IMR-90 (cell line): ENCODE measurements at regions not wholly inside any gene's neighbourhood (a gene's known extent, or its start where the extent isn't known, plus 50 kb on each side); places are given as distances from the start of the nearest gene placed in this dataset.

ENCODE experiments used
- ATAC-seq: fragments of 200-7000 bp; cut with Tn5 transposase; 2 replicates; pipeline ENCODE4 v1.9.1; 2020; ENCODE audit warnings: low read depth, mild to moderate bottlenecking, moderate library complexity
- BruUV-seq: library from RNA; stranded (reverse); fragments of 400-500 nt; replicated peaks from 2 replicates; lab custom pipeline; 2021; lab: Mats Ljungman, UMichigan
- CTCF ChIA-PET: fragments of 300-600 bp; formaldehyde crosslinking; extraction: SDS; loops from one replicate; lab custom pipeline; 2021; ENCODE audit warnings: antibody characterized with exemption; lab: Yijun Ruan, JAX
- POLR2A ChIA-PET: fragments of 300-600 bp; sonication (Branson Sonifier 250); formaldehyde crosslinking; loops from one replicate; lab custom pipeline; 2022; ENCODE audit warnings: antibody characterized with exemption; ENCODE audit not compliant: unreplicated experiment; lab: Charles Lee
- DNase-seq: peaks from one replicate; pipeline ENCODE4 v3.0.0; 2013
- H2AFZ ChIP-seq: replicated peaks from 2 replicates; pipeline ENCODE3; 2013; ENCODE audit warnings: low read length, mild to moderate bottlenecking; ENCODE audit not compliant: poor library complexity
- H2AK5ac ChIP-seq: 2 replicates; pipeline ENCODE4 v1.6.1; 2013; ENCODE audit warnings: low read depth, low read length, inconsistent platforms
- H2AK9ac ChIP-seq: replicated peaks from 2 replicates; pipeline ENCODE3; 2013; ENCODE audit warnings: mild to moderate bottlenecking, low read depth, low read length, moderate library complexity; ENCODE audit not compliant: poor library complexity
- H2BK120ac ChIP-seq: 2 replicates; pipeline ENCODE4 v1.6.1; 2013; ENCODE audit warnings: low read depth, low read length, inconsistent platforms
- H2BK15ac ChIP-seq: 3 replicates; pipeline ENCODE4 v1.6.1; 2013; ENCODE audit warnings: low read depth, low read length, inconsistent platforms
- H2BK20ac ChIP-seq: 2 replicates; pipeline ENCODE4 v1.6.1; 2013; ENCODE audit warnings: low read depth, mild to moderate bottlenecking, inconsistent platforms, low read length, moderate library complexity
- H2BK5ac ChIP-seq: 2 replicates; pipeline ENCODE4 v1.6.1; 2013; ENCODE audit warnings: mild to moderate bottlenecking, low read depth, low read length, inconsistent platforms; ENCODE audit not compliant: poor library complexity, severe bottlenecking
- H3K14ac ChIP-seq: replicated peaks from 2 replicates; pipeline ENCODE4 v1.6.1; 2013; ENCODE audit warnings: low read depth, low read length, inconsistent platforms
- H3K18ac ChIP-seq: 2 replicates; pipeline ENCODE4 v1.6.1; 2013; ENCODE audit warnings: low read depth, low read length, control low read depth
- H3K23ac ChIP-seq: 2 replicates; pipeline ENCODE4 v1.6.1; 2013; ENCODE audit warnings: low read depth, low read length, inconsistent platforms
- H3K27ac ChIP-seq: 2 replicates; pipeline ENCODE4 v1.5.1; 2013; ENCODE audit warnings: mild to moderate bottlenecking, control low read depth, low read length; ENCODE audit not compliant: insufficient read depth
- H3K27me3 ChIP-seq: 2 replicates; pipeline ENCODE4 v1.6.1; 2013; ENCODE audit warnings: low read length; ENCODE audit not compliant: control insufficient read depth, insufficient read depth
- H3K36me3 ChIP-seq: 2 replicates; pipeline ENCODE4 v1.6.1; 2013; ENCODE audit warnings: low read length, mixed read lengths; ENCODE audit not compliant: control insufficient read depth, insufficient read depth
- H3K4ac ChIP-seq: 2 replicates; pipeline ENCODE4 v1.6.1; 2013; ENCODE audit warnings: low read depth, low read length, inconsistent platforms
- H3K4me1 ChIP-seq: 2 replicates; pipeline ENCODE4 v1.6.1; 2013; ENCODE audit warnings: low read length, mixed read lengths; ENCODE audit not compliant: control insufficient read depth, insufficient read depth
- H3K4me2 ChIP-seq: 2 replicates; pipeline ENCODE4 v1.6.1; 2013; ENCODE audit warnings: low read depth, mild to moderate bottlenecking, control low read depth, low read length, moderate library complexity
- H3K4me3 ChIP-seq: 2 replicates; pipeline ENCODE4 v1.5.1; 2013; ENCODE audit warnings: low read depth, mild to moderate bottlenecking, control low read depth, low read length, moderate library complexity; ENCODE audit not compliant: insufficient read depth
- H3K56ac ChIP-seq: 2 replicates; pipeline ENCODE4 v1.6.1; 2013; ENCODE audit warnings: low read length, inconsistent platforms; ENCODE audit not compliant: insufficient read depth; ENCODE audit errors: extremely low read depth
- H3K79me1 ChIP-seq, 2 experiments: 2 replicates each; pipeline ENCODE4 v1.6.1; 2013; ENCODE audit warnings: low read length in 2 of 2, inconsistent platforms in 1 of 2, low read depth in 1 of 2
- H3K9ac ChIP-seq: 2 replicates; pipeline ENCODE4 v1.6.1; 2013; ENCODE audit warnings: low read depth, low read length, control low read depth
- H3K9me1 ChIP-seq: 2 replicates; pipeline ENCODE4 v1.6.1; 2013; ENCODE audit warnings: low read length, inconsistent platforms; ENCODE audit not compliant: insufficient read depth
- H3K9me3 ChIP-seq: 2 replicates; pipeline ENCODE4 v1.6.1; 2013; ENCODE audit warnings: low read length; ENCODE audit not compliant: control insufficient read depth, insufficient read depth
- H4K20me1 ChIP-seq: 2 replicates; pipeline ENCODE4 v1.6.1; 2013; ENCODE audit warnings: low read length, inconsistent platforms; ENCODE audit not compliant: insufficient read depth
- H4K5ac ChIP-seq: 2 replicates; pipeline ENCODE4 v1.6.1; 2013; ENCODE audit warnings: mild to moderate bottlenecking, low read depth, low read length, control low read depth
- H4K8ac ChIP-seq, 2 experiments: 2 replicates each; pipeline ENCODE4 v1.6.1; 2013; ENCODE audit warnings: low read depth in 2 of 2, low read length in 2 of 2, control low read depth in 1 of 2, inconsistent platforms in 1 of 2
- H4K91ac ChIP-seq: 2 replicates; pipeline ENCODE4 v1.6.1; 2013; ENCODE audit warnings: low read depth, low read length, inconsistent platforms; ENCODE audit not compliant: insufficient read depth
- BHLHE40 ChIP-seq: fragments of 150-350 bp; IDR thresholded peaks from 2 replicates; pipeline ENCODE4 v1.6.1; 2016; ENCODE audit warnings: mild to moderate bottlenecking, low read depth, low read length
- CEBPB ChIP-seq: IDR thresholded peaks from 2 replicates; pipeline ENCODE4 v1.6.1; 2012; ENCODE audit warnings: low read depth, low read length, improper control_type of control experiment
- CHD1 ChIP-seq: IDR thresholded peaks from 2 replicates; pipeline ENCODE4 v1.6.1; 2012; ENCODE audit warnings: low read depth, low read length, improper control_type of control experiment
- CTCF ChIP-seq: conservative IDR thresholded peaks from 2 replicates; pipeline ENCODE4 v1.5.1; 2012; ENCODE audit warnings: mild to moderate bottlenecking, low read depth, low read length, improper control_type of control experiment
- ELK1 ChIP-seq: fragments of 150-350 bp; IDR thresholded peaks from 2 replicates; pipeline ENCODE4 v1.6.1; 2016; ENCODE audit warnings: low read depth, mild to moderate bottlenecking, low read length, moderate library complexity, borderline replicate concordance
- FOS ChIP-seq: fragments of 150-350 bp; IDR thresholded peaks from 2 replicates; pipeline ENCODE4 v1.6.1; 2016; ENCODE audit warnings: low read depth, low read length
- MAFK ChIP-seq: IDR thresholded peaks from 2 replicates; pipeline ENCODE4 v1.6.1; 2012; ENCODE audit warnings: low read depth, low read length, improper control_type of control experiment
- MAZ ChIP-seq: IDR thresholded peaks from 2 replicates; pipeline ENCODE4 v1.6.1; 2012; ENCODE audit warnings: low read depth, mild to moderate bottlenecking, low read length, improper control_type of control experiment, moderate library complexity, borderline replicate concordance
- POLR2A ChIP-seq: IDR thresholded peaks from 2 replicates; pipeline ENCODE4 v1.6.1; 2012; ENCODE audit warnings: mild to moderate bottlenecking, low read depth, low read length
- RAD21 ChIP-seq: IDR thresholded peaks from 2 replicates; pipeline ENCODE4 v1.6.1; 2012; ENCODE audit warnings: low read length, improper control_type of control experiment
- RCOR1 ChIP-seq: IDR thresholded peaks from 2 replicates; pipeline ENCODE4 v1.6.1; 2012; ENCODE audit warnings: mild to moderate bottlenecking, low read length, improper control_type of control experiment; ENCODE audit not compliant: insufficient replicate concordance
- RFX5 ChIP-seq: IDR thresholded peaks from 2 replicates; pipeline ENCODE4 v1.8.0; 2012; ENCODE audit warnings: low read depth, mild to moderate bottlenecking, low read length, moderate library complexity
- SMC3 ChIP-seq: fragments of 150-350 bp; IDR thresholded peaks from 2 replicates; pipeline ENCODE4 v1.6.1; 2016; ENCODE audit warnings: low read depth, mild to moderate bottlenecking, antibody characterized with exemption, low read length, moderate library complexity
- WGBS, 2 experiments: methylation state at CpG; one replicate each; pipeline versions ENCODE4 v1.1.5 to v1.1.7; 2013; ENCODE audit warnings: missing lambda C conversion rate in 2 of 2; ENCODE audit not compliant: insufficient read length in 1 of 2; ENCODE audit errors: extremely low coverage in 2 of 2; 5-methylcytosine and 5-hydroxymethylcytosine counted together
- dilution Hi-C: fragments of 300-500 bp; cut with HindIII; formaldehyde crosslinking; loops from one replicate; pipeline ENCODE4 v1.14.3; 2018; ENCODE audit warnings: low sequenced_read_pairs; ENCODE audit not compliant: unreplicated experiment
- in situ Hi-C: fragments of 300-500 bp; cut with MboI; formaldehyde crosslinking; loops from 3 replicates; pipeline ENCODE4 v1.14.3; 2019; ENCODE audit warnings: low sequenced_read_pairs, inconsistent platforms, mixed read lengths
- intact Hi-C: fragments of 100-400 bp; cut with micrococcal nuclease; formaldehyde crosslinking; loops from 2 replicates; pipeline ENCODE4 v1.10.0; 2022

- H3K4me2 ChIP-seq: no peak overlapping the region
- BruUV-seq: no TSS peak
- H2BK20ac ChIP-seq: no peak overlapping the region
- no peak for TF ChIP-seq MAZ
- TF ChIP-seq FOS: no peak
- TF ChIP-seq CEBPB: no peak
- no peak for TF ChIP-seq SMC3
- no peak for TF ChIP-seq MAFK
- no peak for TF ChIP-seq POLR2A
- TF ChIP-seq BHLHE40: no peak
- TF ChIP-seq RCOR1: no peak
- TF ChIP-seq RFX5: no peak
- no peak for TF ChIP-seq ELK1
- TF ChIP-seq RAD21: no peak
- no peak for TF ChIP-seq CHD1
- no peak for TF ChIP-seq CTCF
- DNase-seq: no peak
- ChIA-PET POLR2A (no interaction called here), CTCF (no interaction called here)
- no peaks in the 10 kb centered on the region for H3K9me1 ChIP-seq
- WGBS, 2 experiments: no CpG with 5 or more reads among the region's 2 CpGs
- no peak overlapping the region for H3K9ac ChIP-seq
- H3K4me3 ChIP-seq: no peak overlapping the region
- H3K27ac ChIP-seq: no peak overlapping the region
- no peak overlapping the region for H2BK120ac ChIP-seq
- H4K20me1 ChIP-seq: no peaks in the 10 kb centered on the region
- H3K14ac ChIP-seq: no peak overlapping the region
- H4K91ac ChIP-seq: no peak overlapping the region
- intact Hi-C loops: loop anchor here (5.0 kb wide), 1 partner anchor 51 kb away; no protein-coding TSS in a partner anchor
- dilution Hi-C loops: no loop called here
- no peaks in the 10 kb centered on the region for H3K79me1 ChIP-seq
- H3K56ac ChIP-seq: no peak overlapping the region
- H3K4ac ChIP-seq: no peak overlapping the region
- no peak overlapping the region for H3K18ac ChIP-seq
- no peaks in the 10 kb centered on the region for H3K9me3 ChIP-seq
- H4K5ac ChIP-seq: no peak overlapping the region
- H2AK9ac ChIP-seq: no peak overlapping the region
- H3K4me1 ChIP-seq: peaks cover 1% of the 10 kb centered on the region; the same call in 1 of the 2 replicates
- no peak overlapping the region for H2AK5ac ChIP-seq
- H3K27me3 ChIP-seq: no peaks in the 10 kb centered on the region
- in situ Hi-C loops: no loop called here
- no peaks in the 10 kb centered on the region for H3K36me3 ChIP-seq
- H2BK5ac ChIP-seq: no peak overlapping the region
- H4K8ac ChIP-seq: no peak overlapping the region
- no peak for ATAC-seq
- H2BK15ac ChIP-seq: no peak overlapping the region
- no peak overlapping the region for H3K23ac ChIP-seq
- H2AFZ ChIP-seq: no peak overlapping the region
These were observed 493.4 kb upstream of the TUSC1 start for GRCh38 chr9:26171691-26172090.
